ENCODE measurements at regions not wholly inside any gene's neighbourhood (a gene's known extent, or its start where the extent isn't known, plus 50 kb on each side); places are given as distances from the start of the nearest gene placed in this dataset.

DNA sequence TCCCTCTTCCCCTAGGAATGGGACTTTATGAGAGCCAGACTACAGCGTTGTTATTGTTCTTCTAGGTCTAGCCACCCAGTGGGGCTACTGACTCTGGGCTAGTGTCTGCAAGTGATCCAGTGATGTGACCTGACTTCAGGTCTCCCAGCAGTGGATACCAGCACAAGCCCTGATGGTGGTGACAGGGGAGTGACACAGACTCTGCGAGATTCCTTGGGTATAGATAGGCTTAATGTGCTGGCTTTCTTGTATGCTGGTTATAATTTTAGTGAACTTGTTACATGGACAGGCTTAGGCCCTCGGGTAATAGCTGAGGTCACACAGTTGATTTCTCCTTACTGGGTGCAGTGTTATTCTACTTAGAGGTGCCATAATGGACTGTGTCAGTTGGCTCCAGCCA is 106.9 kb downstream of the TBC1D30 start:
- no peaks in the 10 kb centered on the region for H3K27me3 ChIP-seq (ENCODE audit: control insufficient read depth, insufficient read depth, low read length, poor library complexity, severe bottlenecking)
- WGBS, 2 experiments, result 94 to 95% methylated on average over 3 of the region's 3 CpGs
- no peaks in the 10 kb centered on the region for H3K9me3 ChIP-seq (ENCODE audit: control insufficient read depth, low read length)

DNA sequence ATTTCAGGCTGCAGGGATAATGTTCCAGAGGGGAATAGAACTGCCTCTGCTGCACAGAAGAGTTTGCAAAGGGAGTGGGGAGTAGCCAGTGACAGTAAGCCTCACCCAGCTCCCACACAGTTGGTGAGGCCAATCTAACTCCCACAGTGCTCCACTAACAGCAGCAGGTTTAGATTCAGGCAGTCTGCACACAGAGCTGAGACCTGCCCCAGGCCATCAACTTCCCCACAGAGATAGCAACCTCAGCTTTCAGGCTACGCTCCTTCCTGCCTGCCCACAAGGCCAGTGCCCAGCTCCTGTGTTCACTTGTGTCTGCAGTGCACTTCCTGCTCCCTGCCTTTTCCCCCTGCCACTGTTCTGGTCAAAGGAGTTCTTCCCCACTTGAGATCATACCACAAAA is 107.5 kb downstream of the TBC1D30 start:
- Histone ChIP-seq H3K27me3 (ENCODE audit: control insufficient read depth, insufficient read depth, low read length, poor library complexity, severe bottlenecking) (no peaks in the 10 kb centered on the region), H3K9me3 (ENCODE audit: control insufficient read depth, low read length) (no peaks in the 10 kb centered on the region), H3K4me3 (ENCODE audit: insufficient read depth, low read depth, low read length) (no peak overlapping the region), H3K27ac (ENCODE audit: insufficient read depth, low read depth, low read length, poor library complexity, severe bottlenecking) (no peak overlapping the region), H3K4me1 (ENCODE audit: control insufficient read depth, insufficient read depth, low read length) (no peaks in the 10 kb centered on the region), H3K36me3 (ENCODE audit: control insufficient read depth, insufficient read depth, low read length) (no peaks in the 10 kb centered on the region)
- 79 to 84% methylated on average over 1 of the region's 1 CpG for WGBS, 2 experiments

More for the DNA sequence above, 106.9 kb downstream of the TBC1D30 start:
- Histone ChIP-seq H3K36me3 (ENCODE audit: control insufficient read depth, insufficient read depth, low read length) (no peaks in the 10 kb centered on the region), H3K4me3 (ENCODE audit: insufficient read depth, low read depth, low read length) (no peak overlapping the region), H3K4me1 (ENCODE audit: control insufficient read depth, insufficient read depth, low read length) (no peaks in the 10 kb centered on the region), H3K27ac (ENCODE audit: insufficient read depth, low read depth, low read length, poor library complexity, severe bottlenecking) (no peak overlapping the region)

DNA sequence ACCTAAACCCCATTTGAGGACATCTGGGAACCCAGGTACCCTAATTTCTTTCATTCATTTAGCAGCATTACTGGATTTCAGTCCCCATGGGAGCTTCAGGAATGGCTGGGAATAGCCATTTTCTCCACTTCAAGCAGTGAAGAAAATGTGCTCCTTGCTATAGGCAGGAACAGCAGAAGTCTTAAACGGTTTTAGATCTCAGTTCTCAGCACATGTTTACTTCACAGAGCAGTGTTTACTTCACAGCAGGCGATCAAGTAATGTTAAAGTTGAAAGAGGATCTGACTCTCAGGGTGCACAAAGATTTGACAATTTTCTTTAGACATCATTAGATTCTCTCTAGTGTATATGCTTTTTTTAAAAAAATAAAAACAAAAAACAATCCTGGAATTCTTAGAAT is 109.3 kb downstream of the TBC1D30 start:
- H3K4me3 ChIP-seq (ENCODE audit: insufficient read depth, low read depth, low read length), result no peak overlapping the region
- no peaks in the 10 kb centered on the region for H3K9me3 ChIP-seq (ENCODE audit: control insufficient read depth, low read length)
- H3K4me1 ChIP-seq (ENCODE audit: control insufficient read depth, insufficient read depth, low read length), result no peaks in the 10 kb centered on the region
- H3K36me3 ChIP-seq (ENCODE audit: control insufficient read depth, insufficient read depth, low read length), result no peaks in the 10 kb centered on the region
- 70 to 81% methylated on average over 2 of the region's 2 CpGs for WGBS, 2 experiments
- H3K27me3 ChIP-seq (ENCODE audit: control insufficient read depth, insufficient read depth, low read length, poor library complexity, severe bottlenecking), result no peaks in the 10 kb centered on the region
- H3K27ac ChIP-seq (ENCODE audit: insufficient read depth, low read depth, low read length, poor library complexity, severe bottlenecking), result no peak overlapping the region

DNA sequence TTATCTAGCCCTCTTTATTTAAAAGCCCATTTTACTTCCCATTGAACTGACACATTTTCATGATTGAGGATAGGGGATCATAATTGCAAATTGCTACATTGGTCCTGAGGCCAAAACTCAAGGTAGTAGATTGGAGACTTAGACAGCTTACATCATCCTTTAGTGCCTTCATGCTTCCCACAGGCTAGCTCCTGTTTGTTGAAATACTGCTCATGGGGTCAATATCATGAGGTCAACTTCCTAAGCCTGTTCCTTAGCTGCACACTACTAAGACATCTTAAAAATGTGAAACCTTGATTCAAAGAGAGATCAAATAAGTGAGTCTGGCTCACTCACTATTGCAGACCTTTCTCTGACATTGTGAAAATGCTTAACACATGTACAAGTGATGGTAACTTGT is 113.0 kb downstream of the TBC1D30 start:
- H3K36me3 ChIP-seq (ENCODE audit: control insufficient read depth, insufficient read depth, low read length), result no peaks in the 10 kb centered on the region
- H3K4me1 ChIP-seq (ENCODE audit: control insufficient read depth, insufficient read depth, low read length), result no peaks in the 10 kb centered on the region
- H3K9me3 ChIP-seq (ENCODE audit: control insufficient read depth, low read length), result no peaks in the 10 kb centered on the region
- no peaks in the 10 kb centered on the region for H3K27me3 ChIP-seq (ENCODE audit: control insufficient read depth, insufficient read depth, low read length, poor library complexity, severe bottlenecking)
- H3K27ac ChIP-seq (ENCODE audit: insufficient read depth, low read depth, low read length, poor library complexity, severe bottlenecking), result no peak overlapping the region
- no peak overlapping the region for H3K4me3 ChIP-seq (ENCODE audit: insufficient read depth, low read depth, low read length)

DNA sequence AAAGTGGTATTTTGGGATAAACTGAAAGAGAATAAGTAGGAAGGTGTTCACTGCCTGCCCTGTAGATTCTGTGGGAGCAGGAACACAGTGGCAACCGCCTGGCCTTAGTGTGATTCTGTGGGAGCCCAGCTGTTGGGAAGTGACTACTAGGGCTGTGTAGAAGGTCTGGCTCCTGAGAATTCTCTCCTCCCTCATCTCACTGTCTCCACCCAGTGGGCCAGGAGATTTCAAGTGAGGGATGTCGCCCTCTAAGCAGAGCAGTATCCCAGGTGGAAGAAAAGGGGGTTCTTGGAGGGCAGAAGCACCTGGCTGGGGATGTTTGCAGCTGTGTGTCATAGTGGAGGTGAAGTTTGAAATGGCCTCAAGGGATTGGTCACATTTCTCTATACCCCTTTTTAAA is 113.7 kb downstream of the TBC1D30 start:
- WGBS, 2 experiments, result 66 to 81% methylated on average over 2 of the region's 2 CpGs
- H3K36me3 ChIP-seq (ENCODE audit: control insufficient read depth, insufficient read depth, low read length), result no peaks in the 10 kb centered on the region
- no peak overlapping the region for H3K4me3 ChIP-seq (ENCODE audit: insufficient read depth, low read depth, low read length)
- H3K4me1 ChIP-seq (ENCODE audit: control insufficient read depth, insufficient read depth, low read length), result no peaks in the 10 kb centered on the region
- H3K27me3 ChIP-seq (ENCODE audit: control insufficient read depth, insufficient read depth, low read length, poor library complexity, severe bottlenecking), result no peaks in the 10 kb centered on the region
- no peak overlapping the region for H3K27ac ChIP-seq (ENCODE audit: insufficient read depth, low read depth, low read length, poor library complexity, severe bottlenecking)
- H3K9me3 ChIP-seq (ENCODE audit: control insufficient read depth, low read length), result no peaks in the 10 kb centered on the region

DNA sequence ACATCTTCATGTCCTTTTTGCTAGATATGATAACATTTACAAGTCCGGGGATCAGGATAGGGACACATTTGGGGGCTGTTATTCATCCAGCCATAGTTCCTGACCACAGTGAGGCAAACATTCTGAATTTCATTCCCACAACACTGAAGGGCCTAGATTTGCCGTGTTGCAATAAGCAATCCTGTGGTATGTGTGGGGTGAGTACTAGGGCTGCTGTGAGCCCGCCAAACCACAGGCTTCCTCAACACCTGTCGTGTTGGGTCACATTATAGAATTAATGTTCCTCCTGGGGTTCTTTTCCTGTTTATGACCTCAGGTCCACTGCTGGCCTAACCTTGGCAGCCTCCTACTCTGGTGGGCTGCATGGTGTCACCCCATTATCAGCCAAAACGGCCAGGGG is 119.2 kb downstream of the TBC1D30 start:
- 83 to 84% methylated on average over 5 of the region's 5 CpGs for WGBS, 2 experiments
- H3K27ac ChIP-seq (ENCODE audit: insufficient read depth, low read depth, low read length, poor library complexity, severe bottlenecking), result no peak overlapping the region

DNA sequence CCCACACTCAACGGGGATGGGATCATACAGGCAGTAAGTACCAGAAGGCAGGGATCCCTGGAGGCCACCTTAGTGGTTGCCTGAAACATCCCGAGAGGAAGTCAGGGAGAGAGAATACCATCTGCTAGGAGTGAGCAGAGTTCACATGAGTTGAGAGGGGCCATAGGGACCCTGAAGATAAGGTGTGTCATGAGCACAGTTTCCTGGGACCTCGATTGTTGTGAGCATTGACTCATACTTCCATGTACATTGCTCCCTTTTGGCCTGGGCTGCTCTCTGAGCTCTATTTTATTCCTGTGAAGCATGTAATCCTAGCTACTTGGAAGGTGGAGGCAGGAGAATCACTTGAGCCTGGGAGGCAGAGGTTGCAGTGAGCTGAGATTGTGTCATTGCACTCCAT is 120.5 kb downstream of the TBC1D30 start:
- H3K4me3 ChIP-seq (ENCODE audit: insufficient read depth, low read depth, low read length), result no peak overlapping the region
- H3K27ac ChIP-seq (ENCODE audit: insufficient read depth, low read depth, low read length, poor library complexity, severe bottlenecking), result no peak overlapping the region
- no peaks in the 10 kb centered on the region for H3K4me1 ChIP-seq (ENCODE audit: control insufficient read depth, insufficient read depth, low read length)
- no peaks in the 10 kb centered on the region for H3K36me3 ChIP-seq (ENCODE audit: control insufficient read depth, insufficient read depth, low read length)
- no peaks in the 10 kb centered on the region for H3K27me3 ChIP-seq (ENCODE audit: control insufficient read depth, insufficient read depth, low read length, poor library complexity, severe bottlenecking)
- 91 to 93% methylated on average over 3 of the region's 3 CpGs for WGBS, 2 experiments
- no peaks in the 10 kb centered on the region for H3K9me3 ChIP-seq (ENCODE audit: control insufficient read depth, low read length)

More for the DNA sequence above, 119.2 kb downstream of the TBC1D30 start:
- no peak overlapping the region for H3K4me3 ChIP-seq (ENCODE audit: insufficient read depth, low read depth, low read length)
- no peaks in the 10 kb centered on the region for H3K9me3 ChIP-seq (ENCODE audit: control insufficient read depth, low read length)
- no peaks in the 10 kb centered on the region for H3K36me3 ChIP-seq (ENCODE audit: control insufficient read depth, insufficient read depth, low read length)
- no peaks in the 10 kb centered on the region for H3K4me1 ChIP-seq (ENCODE audit: control insufficient read depth, insufficient read depth, low read length)
- no peaks in the 10 kb centered on the region for H3K27me3 ChIP-seq (ENCODE audit: control insufficient read depth, insufficient read depth, low read length, poor library complexity, severe bottlenecking)

DNA sequence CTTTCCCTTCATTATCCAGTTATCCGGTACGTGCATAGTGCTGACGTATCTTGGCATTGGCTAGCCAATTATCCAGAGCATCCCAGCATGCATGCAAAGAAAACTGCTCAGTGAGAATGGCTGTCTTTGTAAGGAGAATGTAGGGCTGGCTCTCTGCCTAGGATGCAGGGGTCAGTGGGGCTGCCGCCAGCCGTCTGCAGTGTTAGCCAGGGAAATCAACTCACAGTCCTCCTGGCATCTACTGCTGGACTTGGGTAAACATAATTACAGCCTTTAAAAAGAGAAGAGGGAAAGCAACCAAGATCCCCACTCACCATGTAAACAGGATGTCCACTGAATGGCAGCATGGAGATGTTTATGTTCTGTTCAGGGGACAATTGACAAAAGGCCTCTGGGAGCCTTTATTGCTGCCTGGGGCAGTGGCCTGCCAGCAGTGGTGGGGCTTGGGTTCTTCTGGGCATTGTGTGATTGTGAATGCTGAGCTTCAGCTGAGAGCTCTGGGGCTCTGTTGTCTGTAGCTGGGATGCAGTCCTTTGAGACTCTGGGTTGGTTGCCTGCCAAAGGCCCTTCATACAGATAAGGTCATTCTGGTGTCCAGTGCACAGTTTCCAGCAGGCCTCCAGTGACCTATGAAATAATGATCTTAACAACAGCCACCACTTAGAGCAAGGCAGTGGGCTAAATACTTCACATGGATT is 121.8 kb downstream of the TBC1D30 start:
- WGBS, 2 experiments, result 78 to 80% methylated on average over 5 of the region's 5 CpGs
- Histone ChIP-seq H3K27me3 (ENCODE audit: control insufficient read depth, insufficient read depth, low read length, poor library complexity, severe bottlenecking) (no peaks in the 10 kb centered on the region), H3K9me3 (ENCODE audit: control insufficient read depth, low read length) (no peaks in the 10 kb centered on the region), H3K27ac (ENCODE audit: insufficient read depth, low read depth, low read length, poor library complexity, severe bottlenecking) (no peak overlapping the region), H3K36me3 (ENCODE audit: control insufficient read depth, insufficient read depth, low read length) (no peaks in the 10 kb centered on the region), H3K4me1 (ENCODE audit: control insufficient read depth, insufficient read depth, low read length) (no peaks in the 10 kb centered on the region), H3K4me3 (ENCODE audit: insufficient read depth, low read depth, low read length) (no peak overlapping the region)

DNA sequence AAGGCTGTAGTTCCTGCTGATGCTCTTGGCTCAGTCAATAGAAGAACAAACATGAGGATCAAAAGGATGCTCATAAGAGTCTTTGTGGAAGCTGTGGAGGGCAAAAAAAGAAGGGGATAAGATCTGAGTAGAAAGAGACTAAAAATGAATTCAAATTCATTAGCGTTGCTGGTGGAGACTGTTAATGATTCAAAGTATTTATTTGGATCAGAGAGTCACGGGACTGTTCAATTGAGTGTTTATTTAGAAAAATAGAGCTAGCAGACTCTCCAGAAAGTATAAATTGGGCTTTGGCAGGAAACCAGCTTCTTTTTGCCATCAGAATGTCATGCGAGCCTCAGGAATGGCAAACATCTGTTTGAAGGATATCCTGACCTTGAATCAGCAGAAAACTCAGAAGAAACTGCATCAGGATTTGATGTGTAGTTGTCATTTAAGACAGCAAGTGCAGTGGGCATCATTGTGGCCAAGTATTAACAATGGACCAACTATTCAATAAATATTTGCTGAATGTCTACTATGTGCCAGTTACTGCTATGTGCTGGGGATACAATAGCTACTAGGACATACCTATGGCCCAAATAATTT is 126.4 kb downstream of the TBC1D30 start:
- Histone ChIP-seq H3K9me3 (ENCODE audit: control insufficient read depth, low read length) (no peaks in the 10 kb centered on the region), H3K4me1 (ENCODE audit: control insufficient read depth, insufficient read depth, low read length) (peaks cover 3% of the 10 kb centered on the region), H3K4me3 (ENCODE audit: insufficient read depth, low read depth, low read length) (no peak overlapping the region), H3K36me3 (ENCODE audit: control insufficient read depth, insufficient read depth, low read length) (no peaks in the 10 kb centered on the region), H3K27ac (ENCODE audit: insufficient read depth, low read depth, low read length, poor library complexity, severe bottlenecking) (no peak overlapping the region), H3K27me3 (ENCODE audit: control insufficient read depth, insufficient read depth, low read length, poor library complexity, severe bottlenecking) (no peaks in the 10 kb centered on the region)
- 91 to 93% methylated on average over 3 of the region's 3 CpGs for WGBS, 2 experiments

DNA sequence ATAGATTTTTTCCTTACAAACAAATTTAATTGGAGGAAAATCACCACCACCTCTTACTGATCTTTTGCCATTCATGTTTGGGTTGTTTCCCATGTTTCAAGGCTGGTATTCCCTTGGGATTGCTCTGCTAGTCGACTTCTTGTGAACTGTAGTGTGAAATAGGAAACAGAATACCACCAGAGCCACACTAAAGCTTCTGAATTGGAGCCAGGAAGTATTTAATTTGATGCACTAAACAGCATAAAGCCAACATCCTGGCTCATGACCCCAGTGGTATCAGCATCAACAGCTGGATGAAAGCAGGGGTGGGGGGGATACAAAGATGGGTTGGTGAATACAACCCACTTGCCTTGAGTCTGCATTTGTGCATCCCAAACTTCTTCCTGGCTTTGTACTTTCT is 127.5 kb downstream of the TBC1D30 start:
- 100% methylated on average over 1 of the region's 1 CpG; no CpG with 5 or more reads in 1 of the 2 experiments for WGBS, 2 experiments
- peaks cover 3% of the 10 kb centered on the region for H3K4me1 ChIP-seq (ENCODE audit: control insufficient read depth, insufficient read depth, low read length)
- H3K9me3 ChIP-seq (ENCODE audit: control insufficient read depth, low read length), result no peaks in the 10 kb centered on the region
- no peak overlapping the region for H3K27ac ChIP-seq (ENCODE audit: insufficient read depth, low read depth, low read length, poor library complexity, severe bottlenecking)
- H3K4me3 ChIP-seq (ENCODE audit: insufficient read depth, low read depth, low read length), result no peak overlapping the region
- H3K27me3 ChIP-seq (ENCODE audit: control insufficient read depth, insufficient read depth, low read length, poor library complexity, severe bottlenecking), result no peaks in the 10 kb centered on the region
- H3K36me3 ChIP-seq (ENCODE audit: control insufficient read depth, insufficient read depth, low read length), result no peaks in the 10 kb centered on the region
